Effector memory CD8-positive, alpha-beta T cell (primary cell): ENCODE measurements at regions not wholly inside any gene's neighbourhood (a gene's known extent, or its start where the extent isn't known, plus 50 kb on each side); places are given as distances from the start of the nearest gene placed in this dataset.
A peak's percentile ranks its signal among the peaks of the same experiment; 100 is the strongest.

Experiments used
- ATAC-seq: fragments of 150-1000 bp; cut with Tn5 transposase; replicated peaks from 2 replicates; pipeline ENCODE4 v1.10.0; 2021; ENCODE audit warnings: mild to moderate bottlenecking, moderate library complexity
- DNase-seq, 3 experiments: peaks; one replicate each; pipeline ENCODE4 v3.0.0; 2021
- H3K27ac Mint-ChIP-seq, 2 donors: one replicate each; pipeline ENCODE4 v1.8.0; 2022; ENCODE audit warnings: mild to moderate bottlenecking in 2 of 2, mixed read lengths in 2 of 2, moderate library complexity in 2 of 2
- H3K27me3 Mint-ChIP-seq, 2 donors: one replicate each; pipeline ENCODE4 v1.8.0; 2022; ENCODE audit warnings: mixed read lengths in 2 of 2
- H3K36me3 Mint-ChIP-seq: one replicate; pipeline ENCODE4 v1.8.0; 2022; ENCODE audit warnings: mild to moderate bottlenecking, moderate library complexity, mixed read lengths; ENCODE audit not compliant: insufficient read depth
- H3K4me1 Mint-ChIP-seq, 2 donors: one replicate each; pipeline ENCODE4 v1.8.0; 2022; ENCODE audit warnings: low read depth in 2 of 2, mixed read lengths in 2 of 2
- H3K4me3 Mint-ChIP-seq, 2 donors: one replicate each; pipeline ENCODE4 v1.8.0; 2022; ENCODE audit warnings: mild to moderate bottlenecking in 2 of 2, mixed read lengths in 2 of 2, moderate library complexity in 2 of 2
- H3K9me3 Mint-ChIP-seq, 2 donors: one replicate each; pipeline ENCODE4 v1.8.0; 2022; ENCODE audit warnings: mixed read lengths in 2 of 2

DNA sequence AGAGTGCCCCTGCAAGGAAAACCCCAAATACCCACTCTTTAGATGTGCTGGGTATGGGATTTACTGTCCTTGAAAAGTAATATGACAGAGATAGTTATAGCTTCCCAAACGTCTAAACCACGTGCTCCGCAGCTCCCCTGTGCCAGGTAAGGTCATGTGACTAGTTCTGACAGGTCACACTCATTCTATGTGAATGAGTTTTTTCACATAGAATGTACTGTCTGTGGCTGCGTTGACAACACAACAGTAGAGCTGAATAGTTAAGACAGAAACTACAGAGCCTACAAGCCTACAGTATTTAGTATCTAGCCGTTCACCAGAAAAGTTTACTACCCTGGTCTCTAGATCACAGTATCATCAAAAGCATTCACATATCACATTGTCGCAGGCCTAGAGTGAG is 236.2 kb downstream of the ETS1 start:
- Mint-ChIP-seq H3K4me1 (peaks cover 14 to 26% of the 10 kb centered on the region in 2 donors), H3K36me3 (no peaks in the 10 kb centered on the region), H3K4me3 (no peak overlapping the region), H3K27me3 (no peaks in the 10 kb centered on the region), H3K27ac (peak overlapping the region in 1 of 2 donors; percentile 12), H3K9me3 (no peaks in the 10 kb centered on the region)
- DNase-seq (no peak), ATAC-seq (no peak)

DNA sequence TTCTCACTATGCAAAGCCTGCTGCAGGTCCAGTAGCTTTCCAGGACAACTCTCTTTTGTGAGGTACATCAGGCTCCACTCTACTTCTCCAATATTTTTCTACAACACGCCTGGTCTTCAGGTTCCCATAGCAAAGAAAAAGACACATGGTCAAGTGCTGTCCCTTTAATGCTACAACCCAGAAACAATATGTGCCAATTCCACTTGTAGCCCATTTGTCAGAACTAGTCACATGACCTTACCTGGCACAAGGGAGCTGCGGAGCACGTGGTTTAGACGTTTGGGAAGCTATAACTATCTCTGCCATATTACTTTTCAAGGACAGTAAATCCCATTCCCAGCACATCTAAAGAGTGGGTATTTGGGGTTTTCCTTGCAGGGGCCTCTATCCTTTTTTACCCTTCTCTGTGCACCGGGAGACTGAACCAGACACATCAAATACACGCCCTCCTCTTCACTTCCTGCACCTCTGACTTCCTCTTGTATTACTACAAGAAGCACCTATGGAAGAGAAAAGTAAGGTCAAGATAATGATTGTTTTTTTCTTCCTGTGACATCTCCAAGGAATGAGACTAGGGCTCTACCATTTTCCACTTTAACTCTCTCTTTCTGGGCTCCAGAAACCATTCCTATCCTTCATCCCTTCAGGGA is 237.6 kb downstream of the ETS1 start:
- DNase-seq (no peak), ATAC-seq (no peak)
- Mint-ChIP-seq H3K27me3 (no peaks in the 10 kb centered on the region), H3K4me1 (peaks cover 21 to 33% of the 10 kb centered on the region in 2 donors), H3K27ac (peak overlapping the region; percentile 36 to 59), H3K9me3 (no peaks in the 10 kb centered on the region), H3K4me3 (peak overlapping the region; percentile 26 to 42), H3K36me3 (no peaks in the 10 kb centered on the region)

DNA sequence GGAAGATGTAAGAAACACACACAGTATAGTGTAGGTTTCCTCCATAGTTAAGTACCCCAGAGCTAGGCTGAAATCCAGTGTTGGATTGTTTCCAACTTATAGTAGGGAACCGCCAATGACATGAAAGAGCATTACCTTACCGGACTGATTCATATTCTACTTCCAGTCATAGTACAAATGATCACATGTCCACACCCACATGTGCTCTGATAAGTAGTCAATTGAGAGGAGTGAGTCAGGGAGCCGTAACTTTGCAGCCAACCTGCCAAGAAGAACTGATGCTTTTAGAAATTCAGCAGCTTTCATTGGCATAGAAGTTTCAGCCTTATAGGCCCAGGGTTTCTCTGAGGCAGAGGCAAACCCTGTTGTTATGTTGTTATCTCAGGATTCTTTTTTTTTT is 240.6 kb downstream of the ETS1 start:
- Mint-ChIP-seq H3K36me3 (peaks cover 8% of the 10 kb centered on the region), H3K9me3 (peaks cover 0 to 2% of the 10 kb centered on the region in 2 donors), H3K4me1 (peaks cover 45 to 49% of the 10 kb centered on the region in 2 donors), H3K4me3 (no peak overlapping the region), H3K27me3 (no peaks in the 10 kb centered on the region), H3K27ac (peak overlapping the region; percentile 18 to 92)
- DNase-seq (no peak), ATAC-seq (no peak)

DNA sequence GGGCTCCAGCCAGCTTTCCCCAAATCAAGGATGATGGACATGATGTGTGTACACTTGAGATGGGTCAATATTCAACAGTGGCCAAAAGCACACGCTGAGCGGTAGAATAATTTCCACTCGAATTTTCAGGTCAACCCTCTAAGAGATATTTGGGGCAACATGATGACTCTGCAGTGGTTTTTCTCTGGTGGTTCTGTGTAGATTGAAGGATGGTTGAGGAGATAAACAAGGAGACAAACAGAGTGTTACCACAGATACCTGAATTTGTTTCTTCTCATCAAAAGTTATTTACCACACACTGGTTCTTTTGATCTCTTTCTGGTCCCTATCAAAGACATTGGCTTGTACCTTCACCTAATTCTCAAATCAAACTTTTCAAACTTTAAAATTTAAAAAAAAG is 242.0 kb downstream of the ETS1 start:
- Mint-ChIP-seq H3K27ac (peak overlapping the region; percentile 18 to 92), H3K36me3 (peaks cover 8% of the 10 kb centered on the region), H3K4me1 (peaks cover 51 to 53% of the 10 kb centered on the region in 2 donors), H3K4me3 (no peak overlapping the region), H3K9me3 (peaks cover 0 to 2% of the 10 kb centered on the region in 2 donors), H3K27me3 (no peaks in the 10 kb centered on the region)
- peak in 1 of 3 experiments; percentile 13 for DNase-seq
- ATAC-seq, result peak; percentile 77

DNA sequence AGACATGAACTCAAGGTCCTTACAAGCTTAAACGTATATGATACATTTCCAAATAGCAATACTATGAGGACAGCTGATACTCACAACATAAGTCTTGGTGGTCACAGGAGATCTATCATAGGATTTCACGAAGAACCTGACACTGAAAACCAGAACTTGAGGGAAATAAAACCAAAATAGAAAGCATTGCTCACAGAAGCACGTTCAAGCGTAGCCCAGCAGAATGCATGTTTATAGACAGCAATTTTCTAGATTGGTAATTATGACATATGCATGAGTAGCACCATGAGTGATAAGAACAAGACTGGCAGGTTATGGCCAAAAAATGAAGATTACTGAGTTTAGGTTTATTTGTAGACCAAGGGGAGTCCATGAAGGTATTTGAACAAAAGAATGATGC is 243.5 kb downstream of the ETS1 start:
- Mint-ChIP-seq H3K4me3 (no peak overlapping the region), H3K36me3 (peaks cover 8% of the 10 kb centered on the region), H3K27ac (peak overlapping the region; percentile 18 to 92), H3K9me3 (peaks cover 0 to 2% of the 10 kb centered on the region in 2 donors), H3K27me3 (no peaks in the 10 kb centered on the region), H3K4me1 (peaks cover 43 to 47% of the 10 kb centered on the region in 2 donors)
- ATAC-seq (no peak), DNase-seq (no peak)

DNA sequence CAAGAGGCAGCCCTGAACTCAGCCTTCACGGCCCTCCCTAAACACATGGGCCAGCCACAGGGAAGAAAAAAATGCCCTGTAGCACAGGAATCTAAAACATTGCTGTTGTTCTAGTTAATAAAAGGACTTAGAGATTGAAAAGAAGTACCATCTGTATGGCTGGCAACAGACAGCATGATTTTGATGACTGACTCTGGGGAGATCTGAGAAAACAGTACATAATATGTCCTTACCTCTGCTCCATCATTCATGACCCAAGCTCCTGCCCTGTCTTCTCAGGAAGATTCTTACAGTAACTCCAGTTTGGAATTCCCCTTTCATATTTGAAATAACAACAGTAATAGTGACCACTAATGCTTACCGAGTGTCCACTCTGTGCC is 244.2 kb downstream of the ETS1 start:
- peaks cover 8% of the 10 kb centered on the region for H3K36me3 Mint-ChIP-seq

DNA sequence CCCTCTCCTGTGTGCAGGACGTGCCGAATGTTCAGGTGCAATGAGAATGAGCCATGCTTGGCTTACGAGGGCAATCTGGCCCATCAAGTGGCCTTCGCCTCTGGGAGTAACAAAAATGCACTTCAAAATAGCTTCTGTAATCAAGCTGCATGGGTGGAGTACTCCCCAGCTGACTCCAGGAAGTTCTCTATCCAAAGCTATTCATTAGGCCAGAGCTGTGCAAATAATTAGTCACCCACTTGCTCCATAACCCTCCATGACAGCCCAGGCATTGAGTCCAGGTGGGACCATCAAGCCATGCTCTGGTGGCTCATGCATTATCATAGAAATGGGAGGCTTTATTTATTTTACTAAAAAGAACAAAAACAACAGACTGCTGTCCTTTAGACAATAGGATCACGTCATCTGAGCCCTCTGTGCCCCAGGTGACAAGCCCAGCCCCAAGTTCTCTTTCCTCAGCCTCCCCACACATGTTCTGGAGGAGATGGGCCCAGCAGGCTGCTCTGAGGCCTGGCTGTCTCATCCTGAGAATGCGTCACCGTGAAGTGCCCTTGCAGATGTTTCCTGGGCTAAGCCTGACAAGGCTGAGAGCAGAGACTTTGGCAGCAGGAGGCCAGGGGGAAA is 244.7 kb downstream of the ETS1 start:
- Mint-ChIP-seq H3K9me3 (peaks cover 0 to 2% of the 10 kb centered on the region in 2 donors), H3K27ac (peak overlapping the region; percentile 18 to 92), H3K4me3 (peak overlapping the region; percentile 21 to 62), H3K4me1 (peaks cover 44 to 47% of the 10 kb centered on the region in 2 donors), H3K36me3 (peaks cover 8% of the 10 kb centered on the region), H3K27me3 (no peaks in the 10 kb centered on the region)
- ATAC-seq (peak; percentile 39), DNase-seq (peak in 2 of 3 experiments; percentile 15 to 37)

More for the DNA sequence above, 244.2 kb downstream of the ETS1 start:
- H3K9me3 Mint-ChIP-seq, result peaks cover 0 to 2% of the 10 kb centered on the region in 2 donors
- no peak for DNase-seq
- H3K27ac Mint-ChIP-seq, result peak overlapping the region; percentile 18 to 92
- no peak for ATAC-seq
- no peaks in the 10 kb centered on the region for H3K27me3 Mint-ChIP-seq
- H3K4me3 Mint-ChIP-seq, result peak overlapping the region; percentile 21 to 62
- H3K4me1 Mint-ChIP-seq, result peaks cover 43 to 47% of the 10 kb centered on the region in 2 donors

DNA sequence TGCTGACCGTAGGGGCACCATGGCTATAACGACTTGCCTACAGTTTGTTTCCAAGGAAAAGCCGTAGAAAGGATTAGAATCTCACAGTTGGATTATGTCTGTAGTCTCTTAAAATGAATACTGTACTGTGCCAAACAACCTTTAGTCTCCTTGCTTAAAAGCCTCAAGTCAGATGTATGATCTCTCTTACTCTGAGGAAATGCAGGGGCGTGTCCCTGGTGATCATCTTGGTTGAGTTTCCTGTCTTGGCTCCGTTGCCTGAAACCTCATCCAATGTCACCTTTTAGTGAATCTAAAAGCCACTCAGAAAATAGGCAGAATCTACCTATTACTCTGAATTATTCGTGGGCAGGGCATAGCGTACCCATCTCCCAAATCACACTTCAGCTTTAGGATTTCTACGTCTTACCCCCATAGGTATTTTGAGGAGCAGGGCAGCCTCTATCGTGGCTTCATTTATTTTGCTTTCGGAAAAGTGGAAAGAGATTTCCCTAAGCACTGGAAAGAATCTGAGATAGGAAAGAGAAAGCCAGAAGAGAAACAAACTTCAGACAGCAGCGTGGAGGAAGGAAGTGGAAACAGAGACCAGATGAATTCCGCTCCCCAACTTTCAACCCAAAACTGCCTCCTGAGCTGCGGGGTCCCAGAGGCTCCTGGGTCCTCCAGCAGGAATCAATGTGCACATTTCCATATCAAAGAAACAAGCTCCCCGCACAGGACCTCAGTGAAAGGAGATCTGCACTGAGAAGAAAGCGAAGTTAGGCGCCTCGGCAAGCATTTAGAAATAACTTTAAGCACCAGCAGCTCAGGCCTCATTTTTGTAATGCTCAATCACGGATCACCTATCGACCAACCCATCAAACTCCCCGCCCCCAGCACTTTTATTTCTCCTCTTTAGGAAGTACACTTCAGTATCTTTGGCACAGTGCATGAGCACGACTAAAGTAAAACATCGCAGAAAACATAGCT is 245.8 kb downstream of the ETS1 start:
- peak; percentile 65 for ATAC-seq
- Mint-ChIP-seq H3K4me1 (peaks cover 43 to 47% of the 10 kb centered on the region in 2 donors), H3K36me3 (peaks cover 8% of the 10 kb centered on the region), H3K9me3 (peaks cover 0 to 2% of the 10 kb centered on the region in 2 donors), H3K27me3 (no peaks in the 10 kb centered on the region), H3K27ac (peak overlapping the region; percentile 18 to 92), H3K4me3 (peak overlapping the region; percentile 60 to 62)
- DNase-seq, result peak; percentile 33 to 51 (median 41)

DNA sequence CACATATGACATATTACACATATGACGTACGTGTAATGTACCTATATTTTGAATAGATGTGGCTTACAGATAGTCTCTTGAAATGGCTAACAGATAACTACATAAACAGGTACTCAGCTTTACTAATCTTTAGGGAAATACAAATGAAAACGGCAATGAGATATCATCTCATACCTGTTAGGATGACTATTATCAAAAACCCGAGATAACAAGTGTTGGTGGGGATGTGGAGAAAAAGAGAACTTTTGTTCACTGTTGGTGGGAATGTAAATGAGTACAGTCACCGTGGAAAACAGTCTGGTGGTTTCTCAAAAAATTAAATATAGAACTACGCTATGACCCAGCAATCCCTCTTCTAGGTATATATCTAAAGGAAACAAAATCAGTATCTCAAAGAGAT is 247.6 kb downstream of the ETS1 start:
- Mint-ChIP-seq H3K36me3 (peaks cover 8% of the 10 kb centered on the region), H3K9me3 (peaks cover 0 to 2% of the 10 kb centered on the region in 2 donors), H3K27ac (peak overlapping the region in 1 of 2 donors; percentile 20), H3K4me3 (no peak overlapping the region), H3K27me3 (no peaks in the 10 kb centered on the region), H3K4me1 (peaks cover 38 to 46% of the 10 kb centered on the region in 2 donors)
- no peak for ATAC-seq
- no peak for DNase-seq

DNA sequence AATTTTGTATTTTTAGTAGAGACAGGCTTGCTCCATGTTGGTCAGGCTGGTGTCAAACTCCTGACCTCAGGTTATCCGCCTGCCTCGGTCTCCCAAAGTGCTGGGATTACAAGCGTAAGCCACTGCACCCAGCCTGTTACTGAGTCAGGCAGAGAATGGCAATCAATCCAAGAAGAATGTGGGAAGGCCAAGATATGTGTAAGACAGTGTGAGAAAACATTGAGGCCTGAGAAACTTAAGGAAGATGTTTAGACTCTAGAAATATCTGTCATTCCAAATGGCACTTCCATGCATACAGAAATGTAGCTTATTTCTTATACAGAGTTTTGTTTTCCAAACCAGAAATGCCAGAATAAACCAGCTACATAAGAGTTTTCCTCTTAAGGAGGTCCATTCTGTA is 248.5 kb downstream of the ETS1 start:
- no peak for ATAC-seq
- H3K27me3 Mint-ChIP-seq, result no peaks in the 10 kb centered on the region
- H3K9me3 Mint-ChIP-seq, result no peaks in the 10 kb centered on the region
- no peak overlapping the region for H3K27ac Mint-ChIP-seq
- peaks cover 8% of the 10 kb centered on the region for H3K36me3 Mint-ChIP-seq
- DNase-seq, result no peak
- peaks cover 31 to 44% of the 10 kb centered on the region in 2 donors for H3K4me1 Mint-ChIP-seq
- H3K4me3 Mint-ChIP-seq, result no peak overlapping the region

DNA sequence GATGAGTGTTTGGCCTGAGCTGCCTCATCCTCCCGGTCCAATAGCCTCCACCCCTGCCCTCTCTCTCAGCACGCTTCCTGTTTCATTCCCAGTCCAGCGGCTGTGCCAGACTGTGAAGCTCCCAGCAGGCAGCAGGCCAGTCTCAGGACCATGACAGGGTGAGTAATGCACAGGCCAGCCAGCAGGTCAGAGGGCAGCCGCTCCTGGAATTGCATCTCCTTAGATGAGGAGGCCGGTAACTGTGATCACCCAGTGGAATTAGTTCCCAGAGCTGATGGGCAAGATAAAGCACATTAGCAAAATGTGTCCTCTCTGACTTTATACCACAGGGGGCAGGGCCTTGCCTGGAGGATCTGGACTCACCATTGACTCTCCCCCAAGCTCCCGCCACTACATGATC is 251.2 kb downstream of the ETS1 start:
- Mint-ChIP-seq H3K4me1 (peaks cover 18 to 28% of the 10 kb centered on the region in 2 donors), H3K36me3 (no peaks in the 10 kb centered on the region), H3K27ac (peak overlapping the region in 1 of 2 donors; percentile 72), H3K27me3 (no peaks in the 10 kb centered on the region), H3K9me3 (no peaks in the 10 kb centered on the region), H3K4me3 (no peak overlapping the region)
- DNase-seq (no peak), ATAC-seq (no peak)

DNA sequence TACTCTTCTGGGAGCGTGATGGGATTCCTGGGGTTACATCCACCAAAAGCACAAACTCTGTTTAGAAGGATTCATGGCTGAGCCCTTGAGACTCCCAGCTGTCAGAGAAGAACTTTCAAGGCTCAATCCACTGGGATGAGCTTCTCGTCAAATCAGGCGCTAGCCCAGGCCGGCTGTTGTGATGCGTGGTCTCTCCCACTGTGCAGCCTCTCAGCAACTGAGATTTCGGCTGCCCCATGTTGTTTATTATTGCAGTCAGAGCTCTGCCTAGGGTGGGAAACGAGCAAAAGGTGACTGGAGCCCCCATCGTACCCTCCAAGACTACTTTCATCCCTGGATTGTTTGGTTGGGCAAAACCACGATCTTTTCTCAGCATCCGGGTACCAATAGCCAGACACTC is 251.6 kb downstream of the ETS1 start:
- no peaks in the 10 kb centered on the region for H3K9me3 Mint-ChIP-seq
- no peak for DNase-seq
- H3K4me3 Mint-ChIP-seq, result no peak overlapping the region
- no peak for ATAC-seq
- H3K27me3 Mint-ChIP-seq, result no peaks in the 10 kb centered on the region
- no peaks in the 10 kb centered on the region for H3K36me3 Mint-ChIP-seq
- peaks cover 21 to 30% of the 10 kb centered on the region in 2 donors for H3K4me1 Mint-ChIP-seq
- H3K27ac Mint-ChIP-seq, result peak overlapping the region in 1 of 2 donors; percentile 72

DNA sequence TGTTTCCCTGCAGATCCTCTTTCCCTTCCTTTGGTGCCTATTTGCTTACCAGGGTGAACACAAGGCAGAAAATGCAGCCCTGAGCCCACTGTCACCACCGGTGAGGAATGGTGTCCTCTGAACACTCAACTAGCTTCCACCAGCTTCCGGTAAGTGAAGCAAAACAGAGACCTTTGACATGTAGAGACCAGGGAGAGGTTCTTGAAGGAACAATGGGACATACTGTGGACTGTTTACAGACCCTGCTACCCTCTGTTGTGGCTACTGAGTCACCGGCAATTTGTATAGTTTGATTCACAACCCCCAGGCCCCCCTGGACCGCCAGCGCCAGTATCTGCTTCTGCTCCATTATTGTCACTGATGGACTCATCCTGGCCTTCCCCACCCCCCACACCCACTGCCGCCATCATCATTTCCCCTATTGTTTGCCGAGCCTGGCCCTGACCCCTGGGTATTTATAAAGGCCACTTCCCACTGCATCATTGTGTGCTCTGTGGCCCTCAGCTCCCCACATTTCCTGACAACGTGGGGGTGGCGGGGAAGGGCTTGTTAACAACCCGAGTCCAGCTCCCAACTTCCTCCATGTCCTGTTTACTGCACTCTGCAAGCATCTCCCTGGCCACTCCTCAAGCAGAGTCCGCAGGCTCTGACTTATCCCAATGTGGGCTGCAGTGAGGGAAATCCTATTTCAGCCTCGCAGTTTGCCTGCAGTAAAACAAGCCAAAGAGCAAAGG is 252.9 kb downstream of the ETS1 start:
- DNase-seq, result no peak
- peak overlapping the region in 1 of 2 donors; percentile 51 for H3K27ac Mint-ChIP-seq
- no peak for ATAC-seq

More for the DNA sequence above, 252.9 kb downstream of the ETS1 start:
- no peaks in the 10 kb centered on the region for H3K36me3 Mint-ChIP-seq
- H3K9me3 Mint-ChIP-seq, result no peaks in the 10 kb centered on the region
- no peak overlapping the region for H3K4me3 Mint-ChIP-seq
- H3K27me3 Mint-ChIP-seq, result no peaks in the 10 kb centered on the region
- H3K4me1 Mint-ChIP-seq, result peaks cover 26 to 40% of the 10 kb centered on the region in 2 donors
